Stomach (tissue), 8 donors: ENCODE measurements at regions not wholly inside any gene's neighbourhood (a gene's known extent, or its start where the extent isn't known, plus 50 kb on each side); places are given as distances from the start of the nearest gene placed in this dataset.

ENCODE experiments used
- DNase-seq, 2 donors: peaks; one replicate each; pipeline versions ENCODE4 v3.0.0 to v3.0.0-alpha.2; 2013 to 2019
- H3K27ac ChIP-seq, 5 donors: fragments of 200-600 bp in 4 of 5; sonication (generic) in 4 of 5; one replicate each; pipeline ENCODE4 v1.5.1; 2013 to 2019; ENCODE audit warnings: mild to moderate bottlenecking in 1 of 5, moderate library complexity in 1 of 5
- H3K27me3 ChIP-seq, 3 donors: fragments of 200-600 bp; sonication (generic); one replicate each; pipeline ENCODE4 v1.5.1; 2017 to 2019; ENCODE audit warnings: mixed run types in 1 of 3
- H3K36me3 ChIP-seq, 4 donors: fragments of 200-600 bp; sonication (generic); 1 replicate in 3 of 4; 2 replicates in 1 of 4; pipeline ENCODE4 v1.5.1; 2016 to 2019
- H3K4me1 ChIP-seq, 4 donors: fragments of 200-600 bp; sonication (generic); one replicate each; pipeline ENCODE4 v1.5.1; 2016 to 2019
- H3K4me3 ChIP-seq, 4 donors: fragments of 200-600 bp; sonication (generic) in 3 of 4; one replicate each; pipeline ENCODE4 v1.5.1; 2016 to 2019; ENCODE audit warnings: mild to moderate bottlenecking in 1 of 4
- H3K9me3 ChIP-seq, 4 donors: fragments of 200-600 bp; sonication (generic); one replicate each; pipeline ENCODE4 v1.5.1; 2016 to 2019
- EP300 ChIP-seq: sonication (generic); formaldehyde crosslinking; IDR thresholded peaks from one replicate; pipeline ENCODE4 v1.6.1; 2017; ENCODE audit warnings: antibody characterized with exemption
- POLR2A ChIP-seq, 4 donors: fragments of 450-650 bp; IDR thresholded peaks; one replicate each; pipeline ENCODE4 v1.6.1; 2016; ENCODE audit warnings: antibody characterized with exemption in 4 of 4, control low read depth in 2 of 4, mild to moderate bottlenecking in 1 of 4, moderate library complexity in 1 of 4
- POLR2AphosphoS5 ChIP-seq, 3 donors: sonication (generic); formaldehyde crosslinking; IDR thresholded peaks; one replicate each; pipeline ENCODE4 v1.6.1; 2016; ENCODE audit warnings: antibody characterized with exemption in 3 of 3
- WGBS, 5 donors: extraction: QIAGEN DNeasy Blood & Tissue Kit in 3 of 5; methylation state at CpG; one replicate each; pipeline versions ENCODE4 v1.1.5 to v1.1.7; 2013 to 2018; 5-methylcytosine and 5-hydroxymethylcytosine counted together
- intact Hi-C: fragments of 100-400 bp; cut with DNase I; formaldehyde crosslinking; loops from one replicate; pipeline ENCODE4 v1.15.1; 2023; ENCODE audit warnings: low total_unique reads
- TF ChIP-seq, protein P1 (sequence below), 7 experiments: fragments of 450-650 bp in 4 of 7; fragments of 200-600 bp in 3 of 7; sonication (generic) in 3 of 7; IDR thresholded peaks; one replicate each; pipeline ENCODE4 v1.5.1; 2016 to 2019; ENCODE audit warnings: antibody characterized with exemption in 7 of 7, control low read depth in 2 of 7, mild to moderate bottlenecking in 1 of 7
- donor health status: healthy with polysubstance abuse.
- donor health status: Bipolar disorder and iron deficiency.
- donor health status: healthy.

DNA sequence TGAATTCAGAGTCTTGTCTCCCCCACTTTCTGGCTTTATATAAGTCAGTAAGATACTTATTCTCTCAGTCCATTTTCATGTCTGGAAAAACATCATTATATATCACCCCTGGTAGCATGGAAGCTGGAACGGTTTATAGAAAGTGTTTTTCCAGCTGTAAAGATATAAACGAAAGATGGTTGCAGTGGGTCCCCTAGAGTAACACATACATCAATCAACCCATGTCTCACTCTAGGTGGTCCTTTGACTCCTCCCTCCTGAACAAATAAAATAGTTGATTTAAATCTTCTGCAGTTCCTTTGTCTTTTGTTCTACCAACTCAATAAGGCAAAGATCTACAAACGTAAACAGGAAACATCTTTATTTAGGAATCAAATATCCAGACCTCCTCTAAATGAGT is 1306.1 kb upstream of the TENM3 start:
- H3K4me3 ChIP-seq = no peak overlapping the region
- TF ChIP-seq POLR2A (IDR thresholded peaks at IDR 0.05) = no peak
- TF ChIP-seq EP300 = no peak
- TF ChIP-seq, protein P1, sequence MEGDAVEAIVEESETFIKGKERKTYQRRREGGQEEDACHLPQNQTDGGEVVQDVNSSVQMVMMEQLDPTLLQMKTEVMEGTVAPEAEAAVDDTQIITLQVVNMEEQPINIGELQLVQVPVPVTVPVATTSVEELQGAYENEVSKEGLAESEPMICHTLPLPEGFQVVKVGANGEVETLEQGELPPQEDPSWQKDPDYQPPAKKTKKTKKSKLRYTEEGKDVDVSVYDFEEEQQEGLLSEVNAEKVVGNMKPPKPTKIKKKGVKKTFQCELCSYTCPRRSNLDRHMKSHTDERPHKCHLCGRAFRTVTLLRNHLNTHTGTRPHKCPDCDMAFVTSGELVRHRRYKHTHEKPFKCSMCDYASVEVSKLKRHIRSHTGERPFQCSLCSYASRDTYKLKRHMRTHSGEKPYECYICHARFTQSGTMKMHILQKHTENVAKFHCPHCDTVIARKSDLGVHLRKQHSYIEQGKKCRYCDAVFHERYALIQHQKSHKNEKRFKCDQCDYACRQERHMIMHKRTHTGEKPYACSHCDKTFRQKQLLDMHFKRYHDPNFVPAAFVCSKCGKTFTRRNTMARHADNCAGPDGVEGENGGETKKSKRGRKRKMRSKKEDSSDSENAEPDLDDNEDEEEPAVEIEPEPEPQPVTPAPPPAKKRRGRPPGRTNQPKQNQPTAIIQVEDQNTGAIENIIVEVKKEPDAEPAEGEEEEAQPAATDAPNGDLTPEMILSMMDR (IDR thresholded peaks at IDR 0.05) = no peak
- TF ChIP-seq POLR2AphosphoS5 (IDR thresholded peaks at IDR 0.05) = no peak
- WGBS, 5 donors = 30 to 45% (median 35%) methylated on average over 3 of the region's 3 CpGs
- H3K27me3 ChIP-seq = no peaks in the 10 kb centered on the region
- H3K4me1 ChIP-seq = no peaks in the 10 kb centered on the region
- intact Hi-C loops = no loop called here
- no peak for DNase-seq
- no peak overlapping the region for H3K27ac ChIP-seq
- no peaks in the 10 kb centered on the region for H3K36me3 ChIP-seq
- no peaks in the 10 kb centered on the region for H3K9me3 ChIP-seq

DNA sequence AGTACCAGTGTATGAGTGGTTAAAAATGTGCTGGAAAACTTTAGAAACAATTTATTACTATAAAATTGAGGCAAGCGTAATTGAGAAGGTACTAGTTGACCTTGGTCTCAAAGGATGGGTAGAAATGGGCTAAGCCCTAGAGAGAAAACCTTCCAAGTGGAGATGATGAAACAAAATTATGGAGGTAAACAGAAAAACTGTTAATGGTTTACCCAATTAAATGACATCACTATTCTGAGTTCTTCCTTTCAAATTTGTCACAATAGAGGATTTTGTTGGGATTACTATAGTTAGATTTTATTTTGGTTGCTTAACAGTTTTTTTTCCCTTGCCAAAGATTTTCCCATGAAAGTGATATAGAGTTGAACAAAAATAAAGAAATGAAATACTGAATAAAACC is 1302.5 kb upstream of the TENM3 start:
- H3K36me3 ChIP-seq = no peaks in the 10 kb centered on the region
- 88 to 100% (median 93%) methylated on average over 1 of the region's 1 CpG for WGBS, 5 donors
- intact Hi-C loops = no loop called here
- no peaks in the 10 kb centered on the region for H3K4me1 ChIP-seq
- no peak for DNase-seq
- H3K27me3 ChIP-seq = no peaks in the 10 kb centered on the region
- H3K4me3 ChIP-seq = no peak overlapping the region
- H3K9me3 ChIP-seq = no peaks in the 10 kb centered on the region
- H3K27ac ChIP-seq = no peak overlapping the region
- TF ChIP-seq EP300 (no peak), POLR2AphosphoS5 (IDR thresholded peaks at IDR 0.05) (no peak), POLR2A (IDR thresholded peaks at IDR 0.05) (no peak)
- TF ChIP-seq, protein P1 (IDR thresholded peaks at IDR 0.05) = no peak

DNA sequence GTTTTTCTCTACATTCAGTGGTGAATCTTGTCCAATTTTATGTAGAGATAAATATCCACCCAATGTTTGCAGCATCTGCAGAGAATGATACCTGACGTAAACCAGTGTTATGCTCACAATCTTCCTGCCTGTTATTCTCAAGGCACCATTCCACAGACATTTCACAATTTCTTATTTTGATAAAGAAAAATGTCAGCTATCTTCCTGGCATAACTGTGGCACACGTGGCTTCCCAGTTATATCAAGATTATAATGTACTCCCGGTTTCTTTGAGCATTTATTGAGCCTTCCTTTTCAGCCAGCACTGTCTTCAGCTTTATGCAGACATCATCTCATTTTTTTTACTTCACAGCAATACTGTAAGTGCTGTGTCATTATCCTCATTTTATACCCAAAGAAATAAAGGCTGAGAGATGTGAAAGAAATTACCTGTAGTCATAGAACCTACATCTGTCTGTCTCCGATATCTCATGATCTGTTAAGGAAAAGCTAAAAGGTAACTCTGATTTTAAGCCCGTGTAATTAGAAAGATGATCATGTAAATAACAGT is 1300.8 kb upstream of the TENM3 start:
- H3K4me1 ChIP-seq = no peaks in the 10 kb centered on the region
- no peaks in the 10 kb centered on the region for H3K27me3 ChIP-seq
- 76 to 84% (median 77%) methylated on average over 5 of the region's 5 CpGs for WGBS, 5 donors
- H3K9me3 ChIP-seq = no peaks in the 10 kb centered on the region
- H3K27ac ChIP-seq = no peak overlapping the region
- no peak for TF ChIP-seq EP300
- TF ChIP-seq, protein P1 (IDR thresholded peaks at IDR 0.05) = no peak
- no peak for TF ChIP-seq POLR2AphosphoS5 (IDR thresholded peaks at IDR 0.05)
- TF ChIP-seq POLR2A (IDR thresholded peaks at IDR 0.05) = no peak
- no peaks in the 10 kb centered on the region for H3K36me3 ChIP-seq
- no peak overlapping the region for H3K4me3 ChIP-seq
- DNase-seq = no peak
- intact Hi-C loops = no loop called here

DNA sequence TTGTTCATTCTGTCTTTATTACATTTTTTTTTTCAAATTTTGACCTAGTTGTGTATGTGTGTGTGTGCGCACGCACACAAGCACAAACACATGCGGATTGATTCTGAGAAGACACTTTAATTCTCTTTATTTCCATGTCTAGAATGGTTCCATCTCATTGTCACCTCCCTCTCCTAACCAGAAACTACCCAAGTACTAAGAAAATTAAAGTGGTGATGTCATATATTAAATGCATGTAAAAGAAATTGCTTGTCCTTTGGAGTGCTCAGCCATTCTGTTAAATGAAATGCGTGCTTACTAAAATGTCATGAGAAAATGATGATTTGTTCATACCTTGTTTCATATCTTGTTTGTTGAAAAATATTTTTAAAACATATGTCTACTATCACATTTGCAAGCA is 1297.0 kb upstream of the TENM3 start:
- no peaks in the 10 kb centered on the region for H3K4me1 ChIP-seq
- no peak for DNase-seq
- no peaks in the 10 kb centered on the region for H3K36me3 ChIP-seq
- H3K27ac ChIP-seq = no peak overlapping the region
- TF ChIP-seq POLR2A (IDR thresholded peaks at IDR 0.05) = no peak
- TF ChIP-seq EP300 = no peak
- TF ChIP-seq, protein P1 (IDR thresholded peaks at IDR 0.05) = no peak
- TF ChIP-seq POLR2AphosphoS5 (IDR thresholded peaks at IDR 0.05) = no peak
- no peaks in the 10 kb centered on the region for H3K27me3 ChIP-seq
- intact Hi-C loops = no loop called here
- H3K9me3 ChIP-seq = no peaks in the 10 kb centered on the region
- H3K4me3 ChIP-seq = no peak overlapping the region
- 94 to 98% (median 97%) methylated on average over 4 of the region's 4 CpGs for WGBS, 5 donors
